ENCODE measurements at regions not wholly inside any gene's neighbourhood (a gene's known extent, or its start where the extent isn't known, plus 50 kb on each side); places are given as distances from the start of the nearest gene placed in this dataset.
"Not testable (repeated sequence)": the region's sequence is repeated elsewhere in the genome, so short reads cannot be mapped to it uniquely, and the experiment has no call there.

- H3K9me3 Mint-ChIP-seq; H3K27me3 Mint-ChIP-seq; DNase-seq (ENCODE audit: low spot score); ATAC-seq; H3K27ac Mint-ChIP-seq; H3K4me3 Mint-ChIP-seq: not testable (repeated sequence)
- Mint-ChIP-seq H3K4me1 (ENCODE audit: low read depth in 2 of 2) (peaks cover 8 to 13% of the 10 kb centered on the region in 2 donors), H3K36me3 (peaks cover 19% of the 10 kb centered on the region)
Observed at GRCh38 chr10:20370977-20371533, 526.1 kb downstream of the NEBL start.

GRCh38 chr10:20369863-20370736 is 527.0 kb downstream of the NEBL start:
- H3K4me1 Mint-ChIP-seq (ENCODE audit: low read depth in 2 of 2) = peaks cover 8 to 13% of the 10 kb centered on the region in 2 donors

GRCh38 chr10:20363684-20364083 is 533.4 kb downstream of the NEBL start:
- H3K4me1 Mint-ChIP-seq (ENCODE audit: low read depth in 2 of 2) = peaks cover 8% of the 10 kb centered on the region in 2 donors
- peaks cover 0 to 2% of the 10 kb centered on the region in 2 donors for H3K27me3 Mint-ChIP-seq
- ATAC-seq = no peak
- H3K27ac Mint-ChIP-seq = no peak overlapping the region
- DNase-seq (ENCODE audit: low spot score) = no peak
- peaks cover 5% of the 10 kb centered on the region for H3K9me3 Mint-ChIP-seq
- H3K36me3 Mint-ChIP-seq = peaks cover 19% of the 10 kb centered on the region
- no peak overlapping the region for H3K4me3 Mint-ChIP-seq

More at GRCh38 chr10:20369863-20370736, 527.0 kb downstream of the NEBL start:
- no peak for DNase-seq (ENCODE audit: low spot score)
- H3K9me3 Mint-ChIP-seq = peaks cover 8% of the 10 kb centered on the region
- peaks cover 28% of the 10 kb centered on the region for H3K36me3 Mint-ChIP-seq
- no peaks in the 10 kb centered on the region for H3K27me3 Mint-ChIP-seq
- H3K27ac Mint-ChIP-seq = no peak overlapping the region
- no peak for ATAC-seq
- H3K4me3 Mint-ChIP-seq = no peak overlapping the region

- peaks cover 0 to 5% of the 10 kb centered on the region in 2 donors for H3K4me1 Mint-ChIP-seq (ENCODE audit: low read depth in 2 of 2)
- DNase-seq (ENCODE audit: low spot score) (no peak), ATAC-seq (no peak)
- H3K27ac Mint-ChIP-seq = no peak overlapping the region
- H3K9me3 Mint-ChIP-seq = no peaks in the 10 kb centered on the region
- H3K27me3 Mint-ChIP-seq = no peaks in the 10 kb centered on the region
- no peaks in the 10 kb centered on the region for H3K36me3 Mint-ChIP-seq
- H3K4me3 Mint-ChIP-seq = no peak overlapping the region
Observed at GRCh38 chr10:20355915-20356314, 539.7 kb downstream of the PLXDC2 start.

GRCh38 chr10:20355011-20355410 is 538.8 kb downstream of the PLXDC2 start:
- ATAC-seq (no peak), DNase-seq (ENCODE audit: low spot score) (no peak)
- Mint-ChIP-seq H3K4me1 (ENCODE audit: low read depth in 2 of 2) (no peaks in the 10 kb centered on the region), H3K27ac (no peak overlapping the region), H3K4me3 (no peak overlapping the region), H3K27me3 (no peaks in the 10 kb centered on the region), H3K36me3 (no peaks in the 10 kb centered on the region), H3K9me3 (no peaks in the 10 kb centered on the region)

GRCh38 chr10:20354166-20354565 is 537.9 kb downstream of the PLXDC2 start:
- ATAC-seq = no peak
- H3K9me3 Mint-ChIP-seq = no peaks in the 10 kb centered on the region
- H3K27me3 Mint-ChIP-seq = no peaks in the 10 kb centered on the region
- H3K36me3 Mint-ChIP-seq = no peaks in the 10 kb centered on the region
- no peak overlapping the region for H3K4me3 Mint-ChIP-seq
- no peak overlapping the region for H3K27ac Mint-ChIP-seq
- DNase-seq (ENCODE audit: low spot score) = no peak
- H3K4me1 Mint-ChIP-seq (ENCODE audit: low read depth in 2 of 2) = no peaks in the 10 kb centered on the region

- no peak for DNase-seq (ENCODE audit: low spot score)
- no peaks in the 10 kb centered on the region for H3K27me3 Mint-ChIP-seq
- no peak overlapping the region for H3K27ac Mint-ChIP-seq
- ATAC-seq = no peak
- H3K9me3 Mint-ChIP-seq = no peaks in the 10 kb centered on the region
- no peaks in the 10 kb centered on the region for H3K36me3 Mint-ChIP-seq
- H3K4me3 Mint-ChIP-seq = no peak overlapping the region
- no peaks in the 10 kb centered on the region for H3K4me1 Mint-ChIP-seq (ENCODE audit: low read depth in 2 of 2)
Observed at GRCh38 chr10:20350509-20350908, 534.3 kb downstream of the PLXDC2 start.

- Mint-ChIP-seq H3K4me1 (ENCODE audit: low read depth in 2 of 2) (peaks cover 0 to 7% of the 10 kb centered on the region in 2 donors), H3K27me3 (peaks cover 0 to 7% of the 10 kb centered on the region in 2 donors), H3K36me3 (peaks cover 12% of the 10 kb centered on the region), H3K4me3 (no peak overlapping the region), H3K9me3 (peaks cover 4% of the 10 kb centered on the region), H3K27ac (no peak overlapping the region)
- ATAC-seq (no peak), DNase-seq (ENCODE audit: low spot score) (no peak)
Observed at GRCh38 chr10:20343036-20343435, 526.8 kb downstream of the PLXDC2 start.
